Immature natural killer cell (primary cell): ENCODE measurements at regions not wholly inside any gene's neighbourhood (a gene's known extent, or its start where the extent isn't known, plus 50 kb on each side); places are given as distances from the start of the nearest gene placed in this dataset.

ENCODE experiments used
- DNase-seq, 3 donors: peaks; one replicate each; pipeline ENCODE4 v3.0.0; 2022; ENCODE audit warnings: mixed read lengths in 1 of 3
- H3K27ac Mint-ChIP-seq, 6 donors: one replicate each; pipeline ENCODE4 v1.8.0; 2020; ENCODE audit warnings: mixed read lengths in 6 of 6, mild to moderate bottlenecking in 5 of 6, inconsistent platforms in 4 of 6, moderate library complexity in 3 of 6
- H3K27me3 Mint-ChIP-seq, 3 donors: one replicate each; pipeline ENCODE4 v1.8.0; 2020 to 2021; ENCODE audit warnings: low read depth in 3 of 3, mild to moderate bottlenecking in 3 of 3, mixed read lengths in 3 of 3, moderate library complexity in 3 of 3, inconsistent platforms in 1 of 3
- H3K36me3 Mint-ChIP-seq, 3 donors: one replicate each; pipeline ENCODE4 v1.8.0; 2020; ENCODE audit warnings: mixed read lengths in 3 of 3, inconsistent platforms in 2 of 3, mild to moderate bottlenecking in 2 of 3
- H3K4me1 Mint-ChIP-seq, 2 donors: one replicate each; pipeline ENCODE4 v1.8.0; 2020; ENCODE audit warnings: inconsistent platforms in 2 of 2, mild to moderate bottlenecking in 2 of 2, mixed read lengths in 2 of 2, moderate library complexity in 1 of 2
- H3K4me3 Mint-ChIP-seq, 5 donors: one replicate each; pipeline ENCODE4 v1.8.0; 2020; ENCODE audit warnings: mild to moderate bottlenecking in 5 of 5, mixed read lengths in 5 of 5, inconsistent platforms in 3 of 5, moderate library complexity in 3 of 5
- H3K9me3 Mint-ChIP-seq, 6 donors: one replicate each; pipeline ENCODE4 v1.8.0; 2020; ENCODE audit warnings: mild to moderate bottlenecking in 6 of 6, mixed read lengths in 6 of 6, inconsistent platforms in 4 of 6, moderate library complexity in 3 of 6

DNA sequence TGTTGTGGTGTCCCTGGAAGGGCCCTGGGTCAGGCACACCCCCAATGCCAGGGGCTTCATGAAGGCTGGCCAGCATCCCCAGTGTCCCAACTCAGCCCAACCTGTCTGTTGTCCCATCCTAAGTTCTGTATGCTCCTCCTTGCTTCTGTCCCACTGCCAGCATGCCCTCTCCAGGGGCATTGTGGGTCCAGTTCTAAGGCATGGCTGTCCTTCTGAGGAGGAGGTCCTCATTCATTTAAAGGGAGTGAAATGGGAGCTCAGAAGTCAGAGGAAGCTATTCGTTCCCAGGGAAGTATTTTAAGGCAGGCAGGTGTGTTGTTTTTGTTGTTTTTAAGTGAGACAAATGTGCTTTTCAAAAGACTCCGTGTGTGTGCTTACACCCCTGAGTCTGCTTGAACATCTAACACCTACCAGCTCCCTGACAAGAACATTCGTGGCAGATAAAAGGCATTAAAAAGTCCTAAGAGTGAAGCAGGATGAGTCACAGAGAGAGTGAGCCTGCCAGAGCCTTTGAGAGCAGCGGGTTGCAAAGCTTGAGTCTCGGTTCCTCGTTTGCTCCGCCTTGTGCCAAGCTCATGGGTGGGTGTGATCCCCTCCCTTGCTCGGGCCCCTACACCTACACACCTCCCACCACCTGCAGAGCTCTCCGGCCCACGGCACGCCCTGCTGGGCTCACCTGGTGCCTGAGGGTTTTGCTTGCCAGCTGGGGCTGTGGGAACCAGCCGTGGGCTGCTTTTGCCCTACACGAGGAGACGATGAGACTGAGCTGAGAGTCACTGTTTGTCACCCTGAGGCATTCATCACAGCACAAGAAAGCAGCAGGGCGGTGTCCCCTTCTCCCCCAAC lies 183.4 kb upstream of the TOPAZ1 start:
- H3K27ac Mint-ChIP-seq = no peak overlapping the region
- no peak overlapping the region for H3K4me3 Mint-ChIP-seq
- no peak for DNase-seq
- H3K9me3 Mint-ChIP-seq = no peaks in the 10 kb centered on the region
- peaks cover 3 to 11% (median 7%) of the 10 kb centered on the region in 3 donors for H3K27me3 Mint-ChIP-seq
- no peaks in the 10 kb centered on the region for H3K36me3 Mint-ChIP-seq
- H3K4me1 Mint-ChIP-seq = no peaks in the 10 kb centered on the region

DNA sequence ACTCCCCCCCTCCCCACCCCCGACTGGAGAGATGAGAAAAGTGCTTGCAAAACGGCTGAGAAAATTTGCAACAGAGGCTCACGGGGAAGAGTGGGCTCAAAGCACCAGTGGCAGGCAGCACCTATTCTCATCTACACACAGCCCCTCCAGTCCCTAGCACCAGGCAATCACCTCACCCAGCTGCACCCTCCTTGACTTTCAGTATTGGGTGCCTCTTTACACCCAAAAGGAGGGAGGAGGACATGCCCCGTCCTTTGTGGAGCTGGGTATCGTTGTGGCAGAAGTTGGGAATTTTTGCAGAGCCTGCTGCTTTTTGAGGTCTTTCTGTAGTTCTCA lies 182.8 kb upstream of the TOPAZ1 start:
- H3K4me3 Mint-ChIP-seq = no peak overlapping the region

GRCh38 chr3:44060164-44060563 lies 181.5 kb upstream of the TOPAZ1 start:
- H3K4me1 Mint-ChIP-seq = no peaks in the 10 kb centered on the region
- no peaks in the 10 kb centered on the region for H3K36me3 Mint-ChIP-seq
- H3K27me3 Mint-ChIP-seq = peaks cover 0 to 8% (median 2%) of the 10 kb centered on the region in 3 donors
- H3K27ac Mint-ChIP-seq = no peak overlapping the region
- no peak for DNase-seq
- no peak overlapping the region for H3K4me3 Mint-ChIP-seq
- no peaks in the 10 kb centered on the region for H3K9me3 Mint-ChIP-seq

More for the DNA sequence above, 182.8 kb upstream of the TOPAZ1 start:
- Mint-ChIP-seq H3K4me1 (no peaks in the 10 kb centered on the region), H3K36me3 (no peaks in the 10 kb centered on the region), H3K27me3 (peaks cover 3 to 9% (median 5%) of the 10 kb centered on the region in 3 donors), H3K9me3 (no peaks in the 10 kb centered on the region), H3K27ac (no peak overlapping the region)
- no peak for DNase-seq

DNA sequence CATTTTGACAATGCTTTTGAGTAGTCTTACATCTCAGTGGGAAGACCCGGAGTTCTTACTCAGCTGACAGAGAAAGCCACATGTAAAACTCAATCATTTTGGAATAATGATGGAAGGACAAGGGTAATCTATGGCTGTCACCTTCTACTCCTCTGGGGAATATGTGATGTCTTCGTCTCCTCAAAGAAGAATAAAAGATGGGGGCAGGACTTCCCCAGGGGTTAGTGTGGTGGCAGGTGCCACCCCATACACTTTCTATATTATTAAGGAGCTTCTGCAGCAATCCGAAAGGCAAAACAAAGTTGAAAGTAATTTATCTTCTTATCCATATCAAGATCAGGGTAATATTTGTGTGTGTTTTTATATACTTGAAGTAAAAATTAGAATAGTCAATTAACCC lies 180.4 kb upstream of the TOPAZ1 start:
- Mint-ChIP-seq H3K36me3 (no peaks in the 10 kb centered on the region), H3K27ac (no peak overlapping the region), H3K4me1 (no peaks in the 10 kb centered on the region), H3K9me3 (no peaks in the 10 kb centered on the region), H3K4me3 (no peak overlapping the region), H3K27me3 (peaks cover 0 to 10% (median 2%) of the 10 kb centered on the region in 3 donors)
- no peak for DNase-seq

DNA sequence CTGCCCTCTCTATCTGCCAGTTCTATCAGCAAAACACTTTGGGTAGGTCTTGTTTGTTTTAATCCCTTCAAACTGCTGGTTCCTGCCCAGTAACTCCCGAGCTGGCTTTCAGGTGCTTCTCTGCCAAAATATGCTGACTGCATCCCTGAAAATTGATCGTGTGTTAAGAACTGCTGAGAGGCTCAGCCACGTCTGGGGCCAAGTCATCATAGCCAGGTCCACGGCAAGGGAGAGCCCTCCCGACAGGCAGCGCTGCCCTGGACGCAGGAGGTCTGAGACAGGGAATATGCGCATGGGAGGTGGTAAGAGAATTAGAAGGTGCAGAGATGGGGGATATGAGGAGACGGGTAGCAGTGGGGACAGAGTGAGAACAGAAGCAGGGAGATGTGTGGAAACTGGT lies 179.7 kb upstream of the TOPAZ1 start:
- no peaks in the 10 kb centered on the region for H3K4me1 Mint-ChIP-seq

DNA sequence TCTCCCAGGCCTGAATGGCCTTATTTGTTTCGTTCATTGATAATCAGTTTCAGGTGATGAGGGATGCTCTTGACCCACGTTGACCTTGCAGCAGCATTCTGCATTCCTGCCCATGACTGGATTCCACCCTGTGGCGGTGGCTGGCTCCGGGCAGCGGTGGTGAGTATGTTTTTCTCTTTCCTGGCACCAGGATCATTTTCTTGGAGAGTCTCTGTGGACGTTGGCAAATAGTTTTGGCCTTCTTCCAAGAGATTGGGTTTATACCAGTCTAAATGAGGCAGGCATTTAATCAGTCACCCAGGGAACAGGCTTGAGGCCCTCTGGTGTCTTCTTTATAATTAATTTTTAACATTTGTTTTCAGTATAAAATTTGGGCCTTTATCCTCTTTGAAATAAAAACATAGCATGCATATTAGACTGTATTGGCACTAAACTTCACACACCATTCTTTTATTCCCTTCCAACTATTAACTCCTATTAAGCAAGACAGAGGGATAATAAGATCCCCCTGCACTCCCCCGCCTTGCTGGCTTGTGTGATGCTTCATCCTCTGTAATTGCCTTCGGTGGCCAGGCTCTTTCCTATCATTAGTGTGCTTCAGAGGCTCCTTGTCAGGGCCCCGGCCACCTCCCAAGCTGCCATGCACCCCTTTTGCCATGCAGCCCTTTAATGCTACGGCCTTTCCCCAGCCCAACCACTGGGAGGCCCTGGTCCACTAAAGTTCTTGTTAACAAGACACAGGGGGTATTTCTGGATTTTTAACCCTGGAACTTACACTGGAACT lies 176.2 kb upstream of the TOPAZ1 start:
- H3K27me3 Mint-ChIP-seq = peaks cover 0 to 15% (median 2%) of the 10 kb centered on the region in 3 donors
- H3K9me3 Mint-ChIP-seq = no peaks in the 10 kb centered on the region
- no peak overlapping the region for H3K4me3 Mint-ChIP-seq
- H3K4me1 Mint-ChIP-seq = no peaks in the 10 kb centered on the region
- no peak overlapping the region for H3K27ac Mint-ChIP-seq
- H3K36me3 Mint-ChIP-seq = no peaks in the 10 kb centered on the region
- DNase-seq = no peak

More for the DNA sequence above, 179.7 kb upstream of the TOPAZ1 start:
- Mint-ChIP-seq H3K27ac (no peak overlapping the region), H3K9me3 (no peaks in the 10 kb centered on the region), H3K4me3 (no peak overlapping the region), H3K27me3 (peaks cover 0 to 9% (median 2%) of the 10 kb centered on the region in 3 donors), H3K36me3 (no peaks in the 10 kb centered on the region)
- DNase-seq = no peak

DNA sequence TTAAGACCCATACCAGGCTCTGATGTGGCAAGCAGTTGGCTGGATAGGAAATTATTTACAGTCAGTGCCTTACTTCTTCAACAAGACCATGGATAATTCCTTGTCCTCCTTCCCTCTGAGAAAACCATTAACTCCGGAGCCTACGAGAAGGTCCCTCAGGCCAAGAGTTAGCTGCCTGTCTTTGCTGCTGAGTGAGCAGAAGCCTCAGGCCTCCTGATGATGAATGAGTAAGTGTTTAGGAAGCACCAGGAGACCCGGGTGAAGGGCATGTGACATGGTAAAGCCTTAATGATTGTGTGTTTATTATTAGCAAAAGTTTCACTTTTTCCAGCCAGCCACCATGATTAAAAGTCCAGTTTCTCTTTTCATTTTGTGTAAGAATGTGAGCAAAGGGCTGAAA lies 174.9 kb upstream of the TOPAZ1 start:
- no peak overlapping the region for H3K27ac Mint-ChIP-seq
- H3K4me3 Mint-ChIP-seq = no peak overlapping the region
- no peaks in the 10 kb centered on the region for H3K4me1 Mint-ChIP-seq
- no peaks in the 10 kb centered on the region for H3K9me3 Mint-ChIP-seq
- H3K36me3 Mint-ChIP-seq = no peaks in the 10 kb centered on the region
- no peak for DNase-seq
- H3K27me3 Mint-ChIP-seq = peaks cover 0 to 15% (median 2%) of the 10 kb centered on the region in 3 donors

GRCh38 chr3:44067431-44067830 lies 174.3 kb upstream of the TOPAZ1 start:
- no peak for DNase-seq
- H3K9me3 Mint-ChIP-seq = no peaks in the 10 kb centered on the region
- H3K4me3 Mint-ChIP-seq = no peak overlapping the region
- no peaks in the 10 kb centered on the region for H3K36me3 Mint-ChIP-seq
- no peaks in the 10 kb centered on the region for H3K4me1 Mint-ChIP-seq
- H3K27ac Mint-ChIP-seq = no peak overlapping the region
- H3K27me3 Mint-ChIP-seq = peaks cover 0 to 16% (median 2%) of the 10 kb centered on the region in 3 donors

DNA sequence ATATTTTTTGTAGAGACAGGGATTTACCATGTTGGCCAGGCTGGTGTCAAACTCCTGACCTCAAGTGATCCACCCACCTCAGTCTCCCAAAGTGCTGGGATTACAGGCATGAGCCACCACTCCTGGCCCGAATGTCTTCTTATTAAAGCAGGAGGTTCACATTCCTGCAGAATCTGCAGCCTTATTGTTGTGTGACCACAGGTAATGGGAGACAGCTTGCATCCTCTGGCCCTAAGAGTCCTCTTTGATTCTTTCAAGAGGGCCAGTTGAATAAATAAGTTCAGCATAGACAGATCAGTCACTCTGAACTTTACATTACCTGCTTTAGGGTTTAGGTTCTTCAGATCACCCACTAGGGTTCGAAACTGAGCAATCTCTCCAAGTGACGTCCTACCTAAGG lies 172.9 kb upstream of the TOPAZ1 start:
- Mint-ChIP-seq H3K4me3 (no peak overlapping the region), H3K36me3 (no peaks in the 10 kb centered on the region), H3K27me3 (peaks cover 0 to 21% (median 2%) of the 10 kb centered on the region in 3 donors), H3K27ac (no peak overlapping the region), H3K4me1 (no peaks in the 10 kb centered on the region), H3K9me3 (no peaks in the 10 kb centered on the region)
- DNase-seq = no peak

DNA sequence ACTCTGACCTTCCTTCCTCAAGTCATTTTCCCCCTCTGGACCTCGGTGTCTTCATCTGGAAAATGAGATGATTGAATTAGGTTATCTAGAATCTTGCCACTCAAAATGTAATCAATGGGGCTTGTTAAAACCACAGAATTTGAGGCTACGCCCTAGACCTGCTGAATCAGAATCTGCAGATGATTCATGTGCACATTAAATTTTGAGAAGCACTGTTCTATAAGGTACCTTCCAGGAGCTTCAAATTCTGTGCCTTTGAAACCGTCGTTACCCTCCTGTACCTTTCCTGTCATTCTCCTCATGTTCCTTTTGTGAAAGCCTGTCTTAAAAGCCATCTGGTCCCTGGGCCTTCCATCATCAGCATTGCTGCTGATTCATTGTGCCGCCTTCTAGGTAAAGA lies 172.4 kb upstream of the TOPAZ1 start:
- Mint-ChIP-seq H3K27me3 (peaks cover 0 to 21% (median 2%) of the 10 kb centered on the region in 3 donors), H3K27ac (no peak overlapping the region), H3K4me1 (no peaks in the 10 kb centered on the region), H3K9me3 (no peaks in the 10 kb centered on the region), H3K4me3 (no peak overlapping the region), H3K36me3 (no peaks in the 10 kb centered on the region)
- no peak for DNase-seq

DNA sequence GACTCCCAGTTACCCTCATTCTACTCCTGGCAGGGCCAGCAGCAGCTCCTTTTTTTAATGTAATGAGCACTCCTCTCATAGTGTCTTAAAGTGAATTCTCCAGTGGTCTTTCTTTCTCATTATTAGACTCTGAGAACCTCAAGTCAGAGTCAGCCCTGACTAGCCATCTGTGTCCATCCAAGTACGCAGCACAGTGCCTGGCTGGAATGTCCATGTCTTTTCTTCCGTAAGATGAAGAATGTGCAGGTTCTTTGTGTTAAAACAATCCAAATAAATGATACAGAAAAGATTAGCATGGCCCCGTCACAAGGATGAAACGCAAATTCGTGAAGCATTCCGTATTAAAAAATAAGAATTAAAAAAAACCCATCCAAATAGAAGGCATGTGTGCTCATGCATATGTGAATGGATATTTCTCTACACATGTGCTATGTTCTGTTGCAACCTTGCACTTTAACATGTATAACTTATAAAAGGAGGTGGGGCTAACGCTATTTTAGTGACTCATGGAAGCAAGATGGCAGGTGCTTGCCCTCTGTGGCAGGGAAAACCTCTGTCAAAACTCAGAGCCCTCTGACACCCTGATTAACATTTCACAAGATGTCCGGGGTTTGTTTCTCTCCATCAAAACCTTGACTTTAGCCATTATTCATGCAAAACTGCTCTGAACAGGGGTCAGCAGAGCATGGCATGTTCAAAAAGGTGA lies 170.7 kb upstream of the TOPAZ1 start:
- no peak for DNase-seq
- no peaks in the 10 kb centered on the region for H3K9me3 Mint-ChIP-seq
- H3K27me3 Mint-ChIP-seq = peaks cover 0 to 17% (median 2%) of the 10 kb centered on the region in 3 donors
- H3K4me1 Mint-ChIP-seq = no peaks in the 10 kb centered on the region
- no peak overlapping the region for H3K27ac Mint-ChIP-seq
- no peaks in the 10 kb centered on the region for H3K36me3 Mint-ChIP-seq
- no peak overlapping the region for H3K4me3 Mint-ChIP-seq

DNA sequence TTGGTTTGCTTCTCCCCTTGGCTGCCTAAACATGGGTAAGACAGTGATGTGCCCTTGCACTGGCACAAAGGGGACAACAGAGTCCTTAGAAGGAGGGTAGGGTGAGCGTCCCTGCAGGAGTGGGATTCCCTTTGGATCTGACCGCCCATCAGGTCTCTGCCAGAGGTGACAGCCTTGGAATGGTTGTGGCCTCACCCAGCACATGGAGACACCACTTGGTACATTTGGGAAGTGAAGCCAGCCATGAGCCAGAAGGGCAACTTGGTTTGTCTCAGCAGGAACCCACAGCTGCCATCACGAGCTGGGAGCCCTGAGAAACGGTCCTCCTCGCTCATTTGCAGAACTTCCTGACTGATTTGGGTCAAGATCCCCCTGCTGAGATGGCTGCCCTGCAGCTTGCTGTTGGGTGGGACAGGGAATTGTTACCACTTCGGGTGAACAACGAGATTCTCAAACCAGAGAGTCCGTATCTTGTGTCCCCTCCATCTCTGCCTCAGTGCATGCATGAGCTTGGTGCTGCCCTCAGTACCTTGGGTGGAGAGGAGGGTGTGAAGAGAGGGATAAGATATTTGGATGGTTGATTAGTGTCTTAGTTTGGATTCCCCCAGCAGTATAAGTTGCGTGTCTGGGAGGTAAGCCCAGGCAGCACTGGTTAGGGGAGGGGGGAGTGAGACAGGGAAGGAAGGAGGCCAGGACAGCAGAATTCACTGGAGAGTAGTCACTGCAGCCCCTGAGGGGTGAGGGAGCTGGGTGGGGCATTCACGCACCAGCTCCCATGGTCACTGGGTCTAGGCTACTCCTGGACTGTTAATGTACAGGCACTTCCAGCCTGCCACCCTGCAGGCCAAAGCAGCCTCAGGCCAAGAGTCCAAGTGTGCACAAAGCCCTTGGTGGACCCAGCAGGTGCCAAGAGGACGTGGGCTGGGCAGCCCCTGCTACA lies 168.8 kb upstream of the TOPAZ1 start:
- no peaks in the 10 kb centered on the region for H3K9me3 Mint-ChIP-seq
- no peaks in the 10 kb centered on the region for H3K4me1 Mint-ChIP-seq
- peaks cover 0 to 15% (median 0%) of the 10 kb centered on the region in 3 donors for H3K27me3 Mint-ChIP-seq
- DNase-seq = no peak
- no peak overlapping the region for H3K4me3 Mint-ChIP-seq
- no peak overlapping the region for H3K27ac Mint-ChIP-seq
- H3K36me3 Mint-ChIP-seq = no peaks in the 10 kb centered on the region

GRCh38 chr3:44074181-44074580 lies 167.5 kb upstream of the TOPAZ1 start:
- no peak for DNase-seq
- Mint-ChIP-seq H3K9me3 (no peaks in the 10 kb centered on the region), H3K27me3 (peaks cover 0 to 18% (median under 1%) of the 10 kb centered on the region in 3 donors), H3K36me3 (no peaks in the 10 kb centered on the region), H3K4me3 (no peak overlapping the region), H3K4me1 (no peaks in the 10 kb centered on the region), H3K27ac (no peak overlapping the region)
